Mesenchymal stem cell (in vitro differentiated cells and primary cell): ENCODE measurements at regions not wholly inside any gene's neighbourhood (a gene's known extent, or its start where the extent isn't known, plus 50 kb on each side); places are given as distances from the start of the nearest gene placed in this dataset.

Source experiments
- DNase-seq: peaks from one replicate; pipeline ENCODE4 v3.0.0-alpha.2; 2013
- H2AFZ ChIP-seq: one replicate; pipeline ENCODE4 v1.6.1; 2013; ENCODE audit warnings: low read depth, mild to moderate bottlenecking, control low read depth, inconsistent platforms, low read length, moderate library complexity
- H2AK5ac ChIP-seq: 2 replicates; pipeline ENCODE4 v1.6.1; 2013; ENCODE audit warnings: low read length, moderate library complexity, mild to moderate bottlenecking, inconsistent platforms; ENCODE audit not compliant: severe bottlenecking
- H2BK120ac ChIP-seq: one replicate; pipeline ENCODE4 v1.6.1; 2013; ENCODE audit warnings: low read depth, mild to moderate bottlenecking, inconsistent platforms, low read length, moderate library complexity
- H2BK12ac ChIP-seq, 2 experiments: one replicate each; pipeline ENCODE4 v1.6.1; 2013; ENCODE audit warnings: inconsistent platforms in 2 of 2, low read length in 2 of 2, mild to moderate bottlenecking in 2 of 2, moderate library complexity in 2 of 2, control low read depth in 1 of 2
- H2BK15ac ChIP-seq: one replicate; pipeline ENCODE4 v1.6.1; 2013; ENCODE audit warnings: mild to moderate bottlenecking, low read depth, inconsistent platforms; ENCODE audit not compliant: poor library complexity, severe bottlenecking
- H2BK5ac ChIP-seq: 2 replicates; pipeline ENCODE4 v1.6.1; 2013; ENCODE audit warnings: low read depth, mild to moderate bottlenecking, low read length, control low read depth, inconsistent platforms; ENCODE audit not compliant: poor library complexity, severe bottlenecking
- H3K14ac ChIP-seq, 2 experiments: one replicate each; pipeline ENCODE4 v1.6.1; 2013; ENCODE audit warnings: inconsistent platforms in 2 of 2, low read length in 2 of 2, control low read depth in 1 of 2, mild to moderate bottlenecking in 1 of 2, moderate library complexity in 1 of 2
- H3K18ac ChIP-seq, 2 experiments: one replicate each; pipeline ENCODE4 v1.6.1; 2013; ENCODE audit warnings: inconsistent platforms in 2 of 2, low read length in 2 of 2, control low read depth in 1 of 2, low read depth in 1 of 2, mild to moderate bottlenecking in 1 of 2
- H3K23ac ChIP-seq, 2 experiments: one replicate each; pipeline ENCODE4 v1.6.1; 2013; ENCODE audit warnings: inconsistent platforms in 2 of 2, low read length in 2 of 2, mild to moderate bottlenecking in 2 of 2, moderate library complexity in 2 of 2, control low read depth in 1 of 2
- H3K27ac ChIP-seq: 2 replicates; pipeline ENCODE4 v1.5.1; 2013; ENCODE audit warnings: mild to moderate bottlenecking, moderate library complexity, low read length, control low read depth, inconsistent platforms; ENCODE audit not compliant: poor library complexity, severe bottlenecking
- H3K27me3 ChIP-seq, 2 experiments: 2 replicates each; pipeline versions ENCODE4 v1.6.1 to v1.7.0; 2013; ENCODE audit warnings: low read length in 2 of 2, mild to moderate bottlenecking in 2 of 2, moderate library complexity in 2 of 2, control low read depth in 1 of 2, inconsistent platforms in 1 of 2; ENCODE audit not compliant: control insufficient read depth in 1 of 2, insufficient read depth in 1 of 2
- H3K36me3 ChIP-seq, 2 experiments: 2 replicates each; pipeline versions ENCODE4 v1.6.1 to v1.7.0; 2013; ENCODE audit warnings: low read length in 2 of 2, control low read depth in 1 of 2, inconsistent platforms in 1 of 2, low read depth in 1 of 2, mild to moderate bottlenecking in 1 of 2; ENCODE audit not compliant: insufficient read depth in 2 of 2, control insufficient read depth in 1 of 2
- H3K4ac ChIP-seq, 2 experiments: one replicate each; pipeline ENCODE4 v1.6.1; 2013; ENCODE audit warnings: inconsistent platforms in 2 of 2, low read length in 2 of 2, mild to moderate bottlenecking in 2 of 2, moderate library complexity in 2 of 2, control low read depth in 1 of 2, low read depth in 1 of 2
- H3K4me1 ChIP-seq: 2 replicates; pipeline ENCODE4 v1.6.1; 2013; ENCODE audit warnings: low read depth, low read length, control low read depth; ENCODE audit not compliant: control insufficient read depth, insufficient read depth
- H3K4me2 ChIP-seq: 2 replicates; pipeline ENCODE4 v1.6.1; 2013; ENCODE audit warnings: low read length, mild to moderate bottlenecking, inconsistent platforms; ENCODE audit not compliant: poor library complexity, severe bottlenecking
- H3K4me3 ChIP-seq, 2 experiments: 2 replicates each; pipeline versions ENCODE4 v1.5.1 to v1.7.0; 2013; ENCODE audit warnings: low read length in 2 of 2, mild to moderate bottlenecking in 2 of 2, control low read depth in 1 of 2, low read depth in 1 of 2; ENCODE audit not compliant: insufficient read depth in 1 of 2
- H3K79me1 ChIP-seq: replicated peaks from 2 replicates; pipeline ENCODE4 v1.6.1; 2013; ENCODE audit warnings: mild to moderate bottlenecking, control low read depth, low read length, inconsistent platforms; ENCODE audit not compliant: poor library complexity, severe bottlenecking
- H3K9ac ChIP-seq: 2 replicates; pipeline ENCODE4 v1.7.0; 2013; ENCODE audit warnings: mild to moderate bottlenecking, low read length, moderate library complexity
- H3K9me3 ChIP-seq: 2 replicates; pipeline ENCODE4 v1.7.0; 2013; ENCODE audit warnings: mild to moderate bottlenecking, low read length; ENCODE audit not compliant: control insufficient read depth
- H4K8ac ChIP-seq: one replicate; pipeline ENCODE4 v1.6.1; 2013; ENCODE audit warnings: inconsistent platforms, mild to moderate bottlenecking, low read length, moderate library complexity
- H4K91ac ChIP-seq: one replicate; pipeline ENCODE4 v1.6.1; 2013; ENCODE audit warnings: mild to moderate bottlenecking, low read length, inconsistent platforms
- WGBS: methylation state at CpG from one replicate; pipeline ENCODE4 v1.1.7; 2013; ENCODE audit warnings: mixed read lengths; 5-methylcytosine and 5-hydroxymethylcytosine counted together

- H3K9me3 ChIP-seq = no peaks in the 10 kb centered on the region
- H3K4ac ChIP-seq = no peak overlapping the region
- no peak overlapping the region for H4K91ac ChIP-seq
- H2BK15ac ChIP-seq = no peak overlapping the region
- H2BK120ac ChIP-seq = no peak overlapping the region
- no peak overlapping the region for H2AK5ac ChIP-seq
- no peak overlapping the region for H2AFZ ChIP-seq
- no peaks in the 10 kb centered on the region for H3K27me3 ChIP-seq
- no peaks in the 10 kb centered on the region for H3K79me1 ChIP-seq
- no peak overlapping the region for H3K18ac ChIP-seq
- H3K23ac ChIP-seq = no peak overlapping the region
- H2BK5ac ChIP-seq = no peak overlapping the region
- H4K8ac ChIP-seq = no peak overlapping the region
- no peak overlapping the region for H3K9ac ChIP-seq
- no peak overlapping the region for H3K14ac ChIP-seq
- H2BK12ac ChIP-seq = no peak overlapping the region
- H3K4me1 ChIP-seq = no peaks in the 10 kb centered on the region
- H3K4me3 ChIP-seq = no peak overlapping the region
- H3K27ac ChIP-seq = no peak overlapping the region
- 52% methylated on average over 2 of the region's 2 CpGs for WGBS
- no peaks in the 10 kb centered on the region for H3K36me3 ChIP-seq
- peak; percentile 60 for DNase-seq
- no peak overlapping the region for H3K4me2 ChIP-seq
Observed at GRCh38 chr5:125209650-125210049, 463.2 kb upstream of the ZNF608 start.

DNA sequence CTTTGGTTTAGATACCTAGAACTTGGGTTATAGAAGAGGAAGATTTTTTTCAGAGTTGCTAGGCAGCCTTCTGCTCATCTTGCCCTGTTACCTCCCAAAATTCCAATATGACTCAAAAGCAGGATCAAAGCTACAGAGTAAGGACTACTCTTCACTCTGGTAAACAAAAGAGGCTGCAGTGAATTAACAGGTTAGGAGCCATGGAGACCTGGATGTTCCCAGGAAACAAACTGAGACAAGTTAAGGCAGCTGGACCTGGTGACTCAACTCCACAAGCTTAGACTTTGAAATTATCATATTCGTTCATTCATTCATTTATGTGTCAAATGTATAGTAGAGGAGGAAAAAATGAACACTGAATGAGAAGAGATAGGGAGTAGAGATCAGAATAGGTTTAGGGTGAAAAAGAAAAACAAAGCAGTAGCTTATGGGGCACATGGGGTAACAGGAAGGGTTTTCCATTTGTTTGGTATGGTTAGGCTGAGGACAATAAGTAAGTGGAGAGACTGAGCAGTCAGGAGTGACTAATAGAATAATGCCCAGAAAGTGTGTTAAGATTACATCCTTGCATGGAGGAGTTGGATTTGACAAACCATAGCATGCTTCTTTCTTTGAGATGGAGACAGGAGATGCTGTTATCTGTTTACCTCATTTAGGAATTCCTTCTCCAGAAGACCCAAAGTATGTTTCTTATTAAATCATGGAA lies 464.0 kb upstream of the ZNF608 start:
- no peak overlapping the region for H2BK15ac ChIP-seq
- no peak overlapping the region for H2BK120ac ChIP-seq
- H3K4ac ChIP-seq = no peak overlapping the region
- H2AK5ac ChIP-seq = no peak overlapping the region
- no peaks in the 10 kb centered on the region for H3K4me1 ChIP-seq
- no peaks in the 10 kb centered on the region for H3K36me3 ChIP-seq
- H4K91ac ChIP-seq = no peak overlapping the region
- no peaks in the 10 kb centered on the region for H3K9me3 ChIP-seq
- H3K9ac ChIP-seq = no peak overlapping the region
- no peaks in the 10 kb centered on the region for H3K79me1 ChIP-seq
- H3K27me3 ChIP-seq = no peaks in the 10 kb centered on the region
- no peak overlapping the region for H3K23ac ChIP-seq
- H2BK12ac ChIP-seq = no peak overlapping the region
- no peak overlapping the region for H3K4me2 ChIP-seq
- WGBS = 88% methylated on average over 1 of the region's 1 CpG
- no peak overlapping the region for H3K4me3 ChIP-seq
- no peak overlapping the region for H2AFZ ChIP-seq
- no peak overlapping the region for H4K8ac ChIP-seq
- H3K27ac ChIP-seq = no peak overlapping the region
- DNase-seq = peak; percentile 41
- no peak overlapping the region for H3K14ac ChIP-seq
- no peak overlapping the region for H2BK5ac ChIP-seq
- no peak overlapping the region for H3K18ac ChIP-seq

DNA sequence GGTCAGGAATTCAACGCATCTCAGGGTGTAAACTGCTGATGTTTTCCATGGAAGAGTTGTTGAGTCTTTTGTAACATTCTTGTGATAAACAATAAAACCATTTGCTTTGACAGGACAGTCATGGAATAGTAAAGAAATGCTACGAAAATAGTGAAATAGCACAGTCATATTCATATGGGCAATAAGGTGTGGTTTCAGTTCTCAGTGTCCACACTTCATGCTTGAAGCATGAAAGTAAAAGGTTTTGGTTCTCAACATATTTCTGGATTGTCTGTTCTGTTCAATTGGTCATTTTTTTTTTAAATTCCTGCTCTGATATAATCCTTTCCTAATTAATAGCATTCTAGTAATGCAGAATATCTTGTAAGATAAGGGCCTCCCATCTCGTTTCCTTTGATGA lies 467.6 kb upstream of the ZNF608 start:
- H3K4me3 ChIP-seq = no peak overlapping the region
- no peaks in the 10 kb centered on the region for H3K9me3 ChIP-seq
- no peaks in the 10 kb centered on the region for H3K36me3 ChIP-seq
- no peak overlapping the region for H3K27ac ChIP-seq
- no peak overlapping the region for H2BK5ac ChIP-seq
- no peaks in the 10 kb centered on the region for H3K27me3 ChIP-seq
- H3K4me1 ChIP-seq = no peaks in the 10 kb centered on the region
- no peak overlapping the region for H3K18ac ChIP-seq
- H3K79me1 ChIP-seq = no peaks in the 10 kb centered on the region
- no peak overlapping the region for H3K23ac ChIP-seq
- DNase-seq = no peak
- WGBS = 86% methylated on average over 3 of the region's 3 CpGs
- no peak overlapping the region for H2BK15ac ChIP-seq
- no peak overlapping the region for H2AK5ac ChIP-seq
- no peak overlapping the region for H2BK120ac ChIP-seq
- H3K9ac ChIP-seq = no peak overlapping the region
- H4K8ac ChIP-seq = no peak overlapping the region
- no peak overlapping the region for H2BK12ac ChIP-seq
- no peak overlapping the region for H2AFZ ChIP-seq
- no peak overlapping the region for H4K91ac ChIP-seq
- H3K4me2 ChIP-seq = no peak overlapping the region
- H3K14ac ChIP-seq = no peak overlapping the region
- H3K4ac ChIP-seq = no peak overlapping the region

DNA sequence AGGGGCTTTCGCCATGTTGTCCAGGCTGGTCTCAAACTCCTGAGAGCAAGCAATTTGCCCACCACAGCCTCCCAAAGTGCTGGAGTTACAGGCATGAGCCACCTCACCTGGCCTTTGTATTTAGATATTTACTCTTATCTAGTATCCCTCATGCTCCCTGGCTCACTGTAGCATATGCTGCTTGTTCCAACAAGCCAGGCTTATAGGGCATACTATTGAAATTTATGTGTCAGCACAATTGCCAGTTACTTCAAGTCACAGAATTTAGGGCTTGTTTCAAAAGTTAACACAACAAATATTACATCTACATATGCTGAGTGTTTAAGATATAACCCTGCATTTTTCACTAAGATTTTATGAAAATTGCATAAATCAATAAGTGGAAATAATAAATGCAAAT lies 469.2 kb upstream of the ZNF608 start:
- no peak overlapping the region for H3K4ac ChIP-seq
- no peak overlapping the region for H3K23ac ChIP-seq
- H2BK120ac ChIP-seq = no peak overlapping the region
- no peak overlapping the region for H4K8ac ChIP-seq
- 100% methylated on average over 1 of the region's 1 CpG for WGBS
- no peak overlapping the region for H4K91ac ChIP-seq
- no peak overlapping the region for H3K4me3 ChIP-seq
- no peak overlapping the region for H2BK15ac ChIP-seq
- H3K27ac ChIP-seq = no peak overlapping the region
- no peaks in the 10 kb centered on the region for H3K27me3 ChIP-seq
- no peaks in the 10 kb centered on the region for H3K79me1 ChIP-seq
- no peak overlapping the region for H2AFZ ChIP-seq
- no peak overlapping the region for H3K9ac ChIP-seq
- DNase-seq = no peak
- no peaks in the 10 kb centered on the region for H3K9me3 ChIP-seq
- H3K4me1 ChIP-seq = no peaks in the 10 kb centered on the region
- H2BK5ac ChIP-seq = no peak overlapping the region
- no peak overlapping the region for H3K4me2 ChIP-seq
- H3K18ac ChIP-seq = no peak overlapping the region
- no peaks in the 10 kb centered on the region for H3K36me3 ChIP-seq
- no peak overlapping the region for H3K14ac ChIP-seq
- H2BK12ac ChIP-seq = no peak overlapping the region
- H2AK5ac ChIP-seq = no peak overlapping the region
